ENCODE measurements at regions not wholly inside any gene's neighbourhood (a gene's known extent, or its start where the extent isn't known, plus 50 kb on each side); places are given as distances from the start of the nearest gene placed in this dataset.

DNA sequence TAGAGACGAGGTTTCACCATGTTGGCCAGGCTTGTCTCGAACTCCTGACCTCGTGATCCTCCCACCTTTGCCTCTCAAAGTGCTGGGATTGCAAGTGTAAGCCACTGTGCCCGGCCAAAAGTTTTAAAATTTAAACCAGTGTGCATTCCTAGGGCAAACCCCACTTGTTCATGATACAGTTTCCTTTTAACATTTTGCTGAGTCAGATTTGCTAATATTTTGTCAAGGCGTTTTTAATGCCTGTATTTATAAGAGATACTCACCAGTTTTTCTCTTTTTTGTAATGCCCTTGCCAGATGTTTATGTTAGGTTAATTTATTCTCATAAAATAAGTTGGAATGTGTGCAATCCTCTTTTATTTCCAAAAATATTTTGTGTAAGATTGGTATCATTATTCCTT is 927.4 kb downstream of the DNAJB9 start:
- Histone ChIP-seq H3K4me1 (ENCODE audit: control insufficient read depth, low read length) (no peaks in the 10 kb centered on the region), H4K20me1 (ENCODE audit: control insufficient read depth, insufficient read depth, low read depth, low read length) (no peaks in the 10 kb centered on the region)

GRCh38 chr7:109498131-109498530 is 928.5 kb downstream of the DNAJB9 start:
- Histone ChIP-seq H3K79me2 (ENCODE audit: control insufficient read depth, low read length) (no peaks in the 10 kb centered on the region), H3K9me2 (replicated peaks; ENCODE audit: control insufficient read depth, low read length) (no peaks in the 10 kb centered on the region), H3K27me3 (ENCODE audit: control insufficient read depth, low read length) (no peaks in the 10 kb centered on the region), H3K4me1 (ENCODE audit: control insufficient read depth, low read length) (no peaks in the 10 kb centered on the region), H4K20me1 (ENCODE audit: control insufficient read depth, insufficient read depth, low read depth, low read length) (no peaks in the 10 kb centered on the region), H3K36me3 (ENCODE audit: control insufficient read depth, low read length) (no peaks in the 10 kb centered on the region), H3F3A (ENCODE audit: control insufficient read depth, insufficient read depth) (no peaks in the 10 kb centered on the region), H3K4me3 (ENCODE audit: low read length) (no peak overlapping the region), H3K27ac (ENCODE audit: low read depth, low read length) (no peak overlapping the region), H3K4me2 (ENCODE audit: low read length) (no peak overlapping the region), H3K9me3 (ENCODE audit: control insufficient read depth, insufficient read depth, low read length) (no peaks in the 10 kb centered on the region)
- TF ChIP-seq CTCF (IDR thresholded peaks at IDR 0.05; ENCODE audit: low read depth, low read length, poor library complexity, severe bottlenecking): no peak
- no peak for TF ChIP-seq EZH2phosphoT487 (IDR thresholded peaks at IDR 0.05; ENCODE audit: borderline replicate concordance, low read length)

More for the DNA sequence above, 927.4 kb downstream of the DNAJB9 start:
- H3K9me2 ChIP-seq (replicated peaks; ENCODE audit: control insufficient read depth, low read length): no peaks in the 10 kb centered on the region
- no peak overlapping the region for H3K4me3 ChIP-seq (ENCODE audit: low read length)
- H3K27ac ChIP-seq (ENCODE audit: low read depth, low read length): no peak overlapping the region
- no peaks in the 10 kb centered on the region for H3K9me3 ChIP-seq (ENCODE audit: control insufficient read depth, insufficient read depth, low read length)
- H3K27me3 ChIP-seq (ENCODE audit: control insufficient read depth, low read length): no peaks in the 10 kb centered on the region
- H3F3A ChIP-seq (ENCODE audit: control insufficient read depth, insufficient read depth): no peaks in the 10 kb centered on the region
- TF ChIP-seq CTCF (IDR thresholded peaks at IDR 0.05; ENCODE audit: low read depth, low read length, poor library complexity, severe bottlenecking): no peak
- no peak for TF ChIP-seq EZH2phosphoT487 (IDR thresholded peaks at IDR 0.05; ENCODE audit: borderline replicate concordance, low read length)
- H3K79me2 ChIP-seq (ENCODE audit: control insufficient read depth, low read length): no peaks in the 10 kb centered on the region
- H3K36me3 ChIP-seq (ENCODE audit: control insufficient read depth, low read length): no peaks in the 10 kb centered on the region
- H3K4me2 ChIP-seq (ENCODE audit: low read length): no peak overlapping the region

DNA sequence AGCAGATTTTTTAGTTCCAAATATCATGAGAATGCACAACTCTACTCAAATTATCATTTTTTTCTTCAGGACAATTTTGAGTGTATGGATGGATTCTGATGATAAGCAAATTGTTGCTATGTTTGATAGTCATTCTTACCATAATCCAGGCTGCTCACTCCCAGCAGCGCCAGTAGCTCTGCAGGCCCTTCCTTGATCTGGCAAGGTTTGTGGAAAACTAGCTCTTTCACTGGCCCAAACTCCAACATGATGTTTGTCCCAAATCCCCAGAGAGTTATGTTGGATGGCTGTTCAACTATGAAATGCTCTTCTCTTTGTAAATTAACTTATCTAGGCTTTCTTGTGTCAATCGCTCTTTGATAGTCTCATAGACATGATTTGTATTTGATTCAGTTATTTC is 933.7 kb downstream of the DNAJB9 start:
- Histone ChIP-seq H3K4me3 (ENCODE audit: low read length) (no peak overlapping the region), H3K9me3 (ENCODE audit: control insufficient read depth, insufficient read depth, low read length) (no peaks in the 10 kb centered on the region), H3K27ac (ENCODE audit: low read depth, low read length) (no peak overlapping the region), H3K79me2 (ENCODE audit: control insufficient read depth, low read length) (no peaks in the 10 kb centered on the region), H3K4me2 (ENCODE audit: low read length) (no peak overlapping the region), H3F3A (ENCODE audit: control insufficient read depth, insufficient read depth) (no peaks in the 10 kb centered on the region), H3K9me2 (replicated peaks; ENCODE audit: control insufficient read depth, low read length) (no peaks in the 10 kb centered on the region), H3K4me1 (ENCODE audit: control insufficient read depth, low read length) (no peaks in the 10 kb centered on the region), H4K20me1 (ENCODE audit: control insufficient read depth, insufficient read depth, low read depth, low read length) (no peaks in the 10 kb centered on the region), H3K27me3 (ENCODE audit: control insufficient read depth, low read length) (no peaks in the 10 kb centered on the region), H3K36me3 (ENCODE audit: control insufficient read depth, low read length) (no peaks in the 10 kb centered on the region)
- TF ChIP-seq CTCF (IDR thresholded peaks at IDR 0.05; ENCODE audit: low read depth, low read length, poor library complexity, severe bottlenecking) (no peak), EZH2phosphoT487 (IDR thresholded peaks at IDR 0.05; ENCODE audit: borderline replicate concordance, low read length) (no peak)

DNA sequence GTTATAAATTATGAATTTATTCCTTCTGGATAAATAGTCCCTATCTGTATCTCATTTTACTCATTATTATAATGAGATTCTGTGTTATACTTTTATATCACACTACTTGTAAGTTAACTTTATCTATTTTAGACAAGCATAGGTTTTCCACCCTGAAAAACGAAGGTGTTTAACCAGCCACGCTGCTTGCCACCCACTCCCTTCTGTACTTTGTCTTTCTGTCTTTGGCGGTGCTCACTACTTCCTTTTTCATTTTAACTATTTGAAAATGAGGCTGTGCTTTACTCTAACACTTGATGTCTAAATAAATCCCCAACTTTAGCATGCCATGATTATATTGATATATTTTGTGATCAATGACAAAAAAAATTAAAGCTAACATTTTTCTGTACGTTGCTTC is 952.9 kb downstream of the DNAJB9 start:
- Histone ChIP-seq H3K36me3 (ENCODE audit: control insufficient read depth, low read length) (no peaks in the 10 kb centered on the region), H4K20me1 (ENCODE audit: control insufficient read depth, insufficient read depth, low read depth, low read length) (no peaks in the 10 kb centered on the region), H3K9me2 (replicated peaks; ENCODE audit: control insufficient read depth, low read length) (no peaks in the 10 kb centered on the region), H3K4me3 (ENCODE audit: low read length) (no peak overlapping the region), H3K27ac (ENCODE audit: low read depth, low read length) (no peak overlapping the region), H3K4me1 (ENCODE audit: control insufficient read depth, low read length) (no peaks in the 10 kb centered on the region), H3F3A (ENCODE audit: control insufficient read depth, insufficient read depth) (no peaks in the 10 kb centered on the region), H3K79me2 (ENCODE audit: control insufficient read depth, low read length) (no peaks in the 10 kb centered on the region), H3K4me2 (ENCODE audit: low read length) (no peak overlapping the region), H3K9me3 (ENCODE audit: control insufficient read depth, insufficient read depth, low read length) (no peaks in the 10 kb centered on the region), H3K27me3 (ENCODE audit: control insufficient read depth, low read length) (no peaks in the 10 kb centered on the region)
- TF ChIP-seq CTCF (IDR thresholded peaks at IDR 0.05; ENCODE audit: low read depth, low read length, poor library complexity, severe bottlenecking) (no peak), EZH2phosphoT487 (IDR thresholded peaks at IDR 0.05; ENCODE audit: borderline replicate concordance, low read length) (no peak)
